ENCODE measurements at regions not wholly inside any gene's neighbourhood (a gene's known extent, or its start where the extent isn't known, plus 50 kb on each side); places are given as distances from the start of the nearest gene placed in this dataset.
A peak's percentile ranks its signal among the peaks of the same experiment; 100 is the strongest.
"Not testable (repeated sequence)": the region's sequence is repeated elsewhere in the genome, so short reads cannot be mapped to it uniquely, and the experiment has no call there.

- not testable (repeated sequence) for DNase-seq (ENCODE audit: low spot score)
Measured at GRCh38 chr9:62833323-62834200, 1643.7 kb downstream of the SPATA31A7 start.

GRCh38 chr9:62837254-62837911 is 1647.5 kb downstream of the SPATA31A7 start:
- DNase-seq (ENCODE audit: low spot score): not testable (repeated sequence)

- peak; percentile 74 for DNase-seq (ENCODE audit: low spot score)
Measured at GRCh38 chr9:62838024-62838718, 1648.3 kb downstream of the SPATA31A7 start.

GRCh38 chr9:62839168-62839567 is 1649.3 kb downstream of the SPATA31A7 start:
- DNase-seq (ENCODE audit: low spot score): not testable (repeated sequence)

GRCh38 chr9:62843145-62843544 is 1653.3 kb downstream of the SPATA31A7 start:
- DNase-seq (ENCODE audit: low spot score): not testable (repeated sequence)

GRCh38 chr9:62843706-62844290 is 1654.0 kb downstream of the SPATA31A7 start:
- DNase-seq (ENCODE audit: low spot score): not testable (repeated sequence)

GRCh38 chr9:62844681-62845185 is 1654.9 kb downstream of the SPATA31A7 start:
- not testable (repeated sequence) for DNase-seq (ENCODE audit: low spot score)

GRCh38 chr9:62848258-62848657 is 1658.4 kb downstream of the SPATA31A7 start:
- DNase-seq (ENCODE audit: low spot score): not testable (repeated sequence)

- DNase-seq (ENCODE audit: low spot score): not testable (repeated sequence)
Measured at GRCh38 chr9:62849991-62850390, 1660.2 kb downstream of the SPATA31A7 start.

GRCh38 chr9:62857280-62857679 is 1667.4 kb downstream of the SPATA31A7 start:
- not testable (repeated sequence) for DNase-seq (ENCODE audit: low spot score)

- not testable (repeated sequence) for DNase-seq (ENCODE audit: low spot score)
Measured at GRCh38 chr9:62858240-62858639, 1668.4 kb downstream of the SPATA31A7 start.

- DNase-seq (ENCODE audit: low spot score): not testable (repeated sequence)
Measured at GRCh38 chr9:62860939-62861860, 1671.4 kb downstream of the SPATA31A7 start.

GRCh38 chr9:62862180-62862579 is 1672.3 kb downstream of the SPATA31A7 start:
- not testable (repeated sequence) for DNase-seq (ENCODE audit: low spot score)

- not testable (repeated sequence) for DNase-seq (ENCODE audit: low spot score)
Measured at GRCh38 chr9:62863319-62863718, 1673.5 kb downstream of the SPATA31A7 start.

- not testable (repeated sequence) for DNase-seq (ENCODE audit: low spot score)
Measured at GRCh38 chr9:62863867-62864266, 1674.0 kb downstream of the SPATA31A7 start.

GRCh38 chr9:62864481-62865469 is 1674.9 kb downstream of the SPATA31A7 start:
- peak; percentile 75 for DNase-seq (ENCODE audit: low spot score)

- DNase-seq (ENCODE audit: low spot score): not testable (repeated sequence)
Measured at GRCh38 chr9:62869061-62869460, 1679.2 kb downstream of the SPATA31A7 start.

- not testable (repeated sequence) for DNase-seq (ENCODE audit: low spot score)
Measured at GRCh38 chr9:62871765-62872164, 1681.9 kb downstream of the SPATA31A7 start.

GRCh38 chr9:62874213-62874612 is 1684.4 kb downstream of the SPATA31A7 start:
- not testable (repeated sequence) for DNase-seq (ENCODE audit: low spot score)
